ENCODE measurements at regions not wholly inside any gene's neighbourhood (a gene's known extent, or its start where the extent isn't known, plus 50 kb on each side); places are given as distances from the start of the nearest gene placed in this dataset.

GRCh38 chr1:234972411-234973191 lies 156.0 kb downstream of the TOMM20 start:
- H3K9ac ChIP-seq (ENCODE audit: low read depth, low read length), result no peak overlapping the region
- peaks cover 7% of the 10 kb centered on the region for H3K4me1 ChIP-seq (ENCODE audit: control insufficient read depth, insufficient read depth, low read length)
- H3K36me3 ChIP-seq (ENCODE audit: control insufficient read depth, insufficient read depth, low read length), result no peaks in the 10 kb centered on the region
- no peaks in the 10 kb centered on the region for H3K27me3 ChIP-seq (ENCODE audit: control insufficient read depth, insufficient read depth, low read length)
- no peak overlapping the region for H3K4me3 ChIP-seq (ENCODE audit: low read depth, low read length)
- no peaks in the 10 kb centered on the region for H3K9me3 ChIP-seq (ENCODE audit: control insufficient read depth, insufficient read depth, low read length)

DNA sequence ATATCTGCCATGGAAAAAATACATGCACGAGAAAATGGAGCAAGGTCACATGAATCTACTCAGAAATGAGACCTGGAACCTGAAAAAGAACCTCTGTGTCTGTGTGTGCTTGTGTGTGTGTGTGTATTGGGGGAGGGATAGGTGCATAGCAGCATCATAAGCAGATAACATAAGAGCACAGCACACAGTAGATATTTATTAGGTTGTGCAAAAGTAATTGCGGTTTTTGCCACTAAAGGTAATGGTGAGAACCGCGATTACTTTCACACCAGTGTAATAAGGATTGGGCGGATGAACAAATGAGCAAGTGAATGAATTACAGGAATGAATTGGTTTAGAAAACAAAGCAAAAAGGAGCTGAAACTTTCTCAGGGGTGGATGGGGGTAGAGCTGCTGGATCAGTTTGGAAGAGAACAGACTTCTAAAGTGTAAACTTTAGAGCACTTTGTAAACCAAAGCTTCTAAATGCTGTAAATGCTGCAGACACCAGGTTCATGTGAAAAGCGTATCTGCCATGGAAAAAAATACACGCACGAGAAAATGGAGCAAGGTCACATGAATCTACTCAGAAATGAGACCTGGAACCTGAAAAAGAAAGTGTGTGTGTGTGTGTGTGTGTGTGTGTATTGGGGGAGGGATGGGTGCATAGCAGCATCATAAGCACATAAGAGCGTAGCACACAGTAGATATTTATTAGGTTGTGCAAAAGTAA lies 156.9 kb downstream of the TOMM20 start:
- no peaks in the 10 kb centered on the region for H3K36me3 ChIP-seq (ENCODE audit: control insufficient read depth, insufficient read depth, low read length)
- peaks cover 7% of the 10 kb centered on the region for H3K4me1 ChIP-seq (ENCODE audit: control insufficient read depth, insufficient read depth, low read length)
- H3K9me3 ChIP-seq (ENCODE audit: control insufficient read depth, insufficient read depth, low read length), result no peaks in the 10 kb centered on the region
- no peak overlapping the region for H3K9ac ChIP-seq (ENCODE audit: low read depth, low read length)
- H3K27me3 ChIP-seq (ENCODE audit: control insufficient read depth, insufficient read depth, low read length), result no peaks in the 10 kb centered on the region
- H3K4me3 ChIP-seq (ENCODE audit: low read depth, low read length), result no peak overlapping the region

DNA sequence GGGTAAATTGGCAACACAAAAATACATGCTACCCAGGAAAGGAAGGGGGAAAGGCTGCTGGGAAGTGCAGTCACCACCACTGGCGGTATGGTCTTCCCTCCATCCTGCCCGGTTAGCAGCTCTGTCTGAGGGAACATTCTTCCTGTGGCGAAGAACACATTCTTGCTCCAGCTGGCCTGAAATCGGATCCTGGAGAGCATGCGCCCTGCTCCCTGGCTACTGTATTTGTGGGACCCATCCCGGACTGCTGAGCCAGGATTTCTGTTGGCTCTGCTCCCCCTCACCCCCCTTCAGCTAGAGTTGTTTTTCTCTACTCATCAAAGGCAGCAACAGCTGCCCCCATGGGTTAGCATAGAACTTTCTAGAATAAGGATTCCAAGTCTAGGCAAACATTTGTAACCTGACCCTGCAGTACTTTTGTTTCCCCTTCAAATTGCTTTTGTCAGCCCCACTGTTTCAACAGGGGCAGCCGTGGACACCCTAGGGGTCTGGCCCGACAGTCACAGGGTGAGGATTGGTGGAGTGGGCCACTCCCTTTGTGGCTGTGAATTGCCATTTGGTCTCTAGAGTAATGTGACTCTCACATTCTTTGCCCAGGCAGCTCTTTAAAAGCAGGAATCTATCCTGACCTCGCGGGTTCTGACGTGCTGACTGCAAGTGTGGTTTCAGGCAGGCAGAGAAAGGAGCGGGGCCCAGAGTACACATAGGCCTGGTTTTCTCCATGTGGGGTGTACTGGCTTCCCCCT lies 157.7 kb downstream of the TOMM20 start:
- H3K36me3 ChIP-seq (ENCODE audit: control insufficient read depth, insufficient read depth, low read length), result no peaks in the 10 kb centered on the region
- H3K4me1 ChIP-seq (ENCODE audit: control insufficient read depth, insufficient read depth, low read length), result peaks cover 7% of the 10 kb centered on the region
- no peak overlapping the region for H3K9ac ChIP-seq (ENCODE audit: low read depth, low read length)
- no peak overlapping the region for H3K4me3 ChIP-seq (ENCODE audit: low read depth, low read length)
- H3K9me3 ChIP-seq (ENCODE audit: control insufficient read depth, insufficient read depth, low read length), result no peaks in the 10 kb centered on the region
- H3K27me3 ChIP-seq (ENCODE audit: control insufficient read depth, insufficient read depth, low read length), result no peaks in the 10 kb centered on the region

- Histone ChIP-seq H3K9ac (ENCODE audit: low read depth, low read length) (no peak overlapping the region), H3K27me3 (ENCODE audit: control insufficient read depth, insufficient read depth, low read length) (no peaks in the 10 kb centered on the region), H3K4me3 (ENCODE audit: low read depth, low read length) (no peak overlapping the region)
Observed at GRCh38 chr1:234970401-234970730, 158.3 kb downstream of the TOMM20 start.

GRCh38 chr1:234969581-234970400 lies 158.8 kb downstream of the TOMM20 start:
- Histone ChIP-seq H3K9me3 (ENCODE audit: control insufficient read depth, insufficient read depth, low read length) (no peaks in the 10 kb centered on the region), H3K4me1 (ENCODE audit: control insufficient read depth, insufficient read depth, low read length) (peaks cover 7% of the 10 kb centered on the region), H3K9ac (ENCODE audit: low read depth, low read length) (no peak overlapping the region), H3K36me3 (ENCODE audit: control insufficient read depth, insufficient read depth, low read length) (no peaks in the 10 kb centered on the region), H3K27me3 (ENCODE audit: control insufficient read depth, insufficient read depth, low read length) (no peaks in the 10 kb centered on the region), H3K4me3 (ENCODE audit: low read depth, low read length) (no peak overlapping the region)

More at GRCh38 chr1:234970401-234970730, 158.3 kb downstream of the TOMM20 start:
- Histone ChIP-seq H3K36me3 (ENCODE audit: control insufficient read depth, insufficient read depth, low read length) (no peaks in the 10 kb centered on the region), H3K9me3 (ENCODE audit: control insufficient read depth, insufficient read depth, low read length) (no peaks in the 10 kb centered on the region), H3K4me1 (ENCODE audit: control insufficient read depth, insufficient read depth, low read length) (peaks cover 7% of the 10 kb centered on the region)

- no peak overlapping the region for H3K9ac ChIP-seq (ENCODE audit: low read depth, low read length)
- H3K36me3 ChIP-seq (ENCODE audit: control insufficient read depth, insufficient read depth, low read length), result no peaks in the 10 kb centered on the region
- peaks cover 7% of the 10 kb centered on the region for H3K4me1 ChIP-seq (ENCODE audit: control insufficient read depth, insufficient read depth, low read length)
- no peak overlapping the region for H3K4me3 ChIP-seq (ENCODE audit: low read depth, low read length)
- no peaks in the 10 kb centered on the region for H3K27me3 ChIP-seq (ENCODE audit: control insufficient read depth, insufficient read depth, low read length)
- no peaks in the 10 kb centered on the region for H3K9me3 ChIP-seq (ENCODE audit: control insufficient read depth, insufficient read depth, low read length)
Observed at GRCh38 chr1:234969011-234969441, 159.6 kb downstream of the TOMM20 start.

DNA sequence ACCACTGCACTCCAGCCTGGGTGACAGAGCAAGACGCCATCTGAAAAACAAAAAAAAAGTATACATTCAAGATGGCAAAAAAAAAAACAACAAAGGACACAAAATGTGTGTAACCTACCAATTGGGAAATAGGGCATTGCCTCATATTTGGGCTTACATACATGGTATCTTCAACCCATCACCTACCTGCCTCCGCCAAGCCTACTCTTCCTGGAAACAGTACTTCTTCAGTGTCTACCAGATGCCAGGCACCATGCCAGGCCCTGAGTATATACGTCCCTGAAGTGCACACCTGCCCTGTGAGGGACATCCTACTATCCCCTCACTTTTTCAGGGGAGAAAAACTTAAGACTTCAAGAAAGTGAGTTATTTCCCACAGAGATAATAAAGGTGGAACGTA lies 160.2 kb downstream of the TOMM20 start:
- Histone ChIP-seq H3K9ac (ENCODE audit: low read depth, low read length) (no peak overlapping the region), H3K9me3 (ENCODE audit: control insufficient read depth, insufficient read depth, low read length) (no peaks in the 10 kb centered on the region), H3K27me3 (ENCODE audit: control insufficient read depth, insufficient read depth, low read length) (no peaks in the 10 kb centered on the region), H3K4me3 (ENCODE audit: low read depth, low read length) (no peak overlapping the region), H3K4me1 (ENCODE audit: control insufficient read depth, insufficient read depth, low read length) (peaks cover 7% of the 10 kb centered on the region), H3K36me3 (ENCODE audit: control insufficient read depth, insufficient read depth, low read length) (no peaks in the 10 kb centered on the region)

GRCh38 chr1:234967121-234967520 lies 161.5 kb downstream of the TOMM20 start:
- Histone ChIP-seq H3K9ac (ENCODE audit: low read depth, low read length) (no peak overlapping the region), H3K4me3 (ENCODE audit: low read depth, low read length) (no peak overlapping the region), H3K36me3 (ENCODE audit: control insufficient read depth, insufficient read depth, low read length) (no peaks in the 10 kb centered on the region), H3K27me3 (ENCODE audit: control insufficient read depth, insufficient read depth, low read length) (no peaks in the 10 kb centered on the region), H3K9me3 (ENCODE audit: control insufficient read depth, insufficient read depth, low read length) (no peaks in the 10 kb centered on the region), H3K4me1 (ENCODE audit: control insufficient read depth, insufficient read depth, low read length) (peaks cover 7% of the 10 kb centered on the region)

DNA sequence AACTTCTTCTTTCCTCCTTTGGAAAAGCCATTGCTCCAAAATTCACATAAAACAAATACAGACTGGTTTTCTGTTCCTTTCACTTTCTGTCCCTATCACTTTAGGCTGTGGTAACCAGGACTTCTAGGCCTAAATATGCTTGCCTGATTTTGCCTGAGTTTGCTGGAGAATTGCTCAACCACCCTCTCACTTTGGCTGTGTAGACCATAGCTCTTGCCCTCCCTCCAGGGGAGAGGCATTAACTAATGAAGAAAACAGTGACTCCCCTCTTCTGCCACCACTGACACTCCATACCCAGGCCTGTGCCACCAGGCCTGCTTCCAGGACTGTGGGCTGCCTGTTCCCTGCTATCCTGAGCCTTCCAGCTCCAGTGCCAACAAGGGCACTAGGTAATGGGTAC lies 163.5 kb downstream of the TOMM20 start:
- Histone ChIP-seq H3K4me1 (ENCODE audit: control insufficient read depth, insufficient read depth, low read length) (no peaks in the 10 kb centered on the region), H3K4me3 (ENCODE audit: low read depth, low read length) (no peak overlapping the region), H3K36me3 (ENCODE audit: control insufficient read depth, insufficient read depth, low read length) (no peaks in the 10 kb centered on the region), H3K9me3 (ENCODE audit: control insufficient read depth, insufficient read depth, low read length) (no peaks in the 10 kb centered on the region), H3K9ac (ENCODE audit: low read depth, low read length) (no peak overlapping the region), H3K27me3 (ENCODE audit: control insufficient read depth, insufficient read depth, low read length) (no peaks in the 10 kb centered on the region)

DNA sequence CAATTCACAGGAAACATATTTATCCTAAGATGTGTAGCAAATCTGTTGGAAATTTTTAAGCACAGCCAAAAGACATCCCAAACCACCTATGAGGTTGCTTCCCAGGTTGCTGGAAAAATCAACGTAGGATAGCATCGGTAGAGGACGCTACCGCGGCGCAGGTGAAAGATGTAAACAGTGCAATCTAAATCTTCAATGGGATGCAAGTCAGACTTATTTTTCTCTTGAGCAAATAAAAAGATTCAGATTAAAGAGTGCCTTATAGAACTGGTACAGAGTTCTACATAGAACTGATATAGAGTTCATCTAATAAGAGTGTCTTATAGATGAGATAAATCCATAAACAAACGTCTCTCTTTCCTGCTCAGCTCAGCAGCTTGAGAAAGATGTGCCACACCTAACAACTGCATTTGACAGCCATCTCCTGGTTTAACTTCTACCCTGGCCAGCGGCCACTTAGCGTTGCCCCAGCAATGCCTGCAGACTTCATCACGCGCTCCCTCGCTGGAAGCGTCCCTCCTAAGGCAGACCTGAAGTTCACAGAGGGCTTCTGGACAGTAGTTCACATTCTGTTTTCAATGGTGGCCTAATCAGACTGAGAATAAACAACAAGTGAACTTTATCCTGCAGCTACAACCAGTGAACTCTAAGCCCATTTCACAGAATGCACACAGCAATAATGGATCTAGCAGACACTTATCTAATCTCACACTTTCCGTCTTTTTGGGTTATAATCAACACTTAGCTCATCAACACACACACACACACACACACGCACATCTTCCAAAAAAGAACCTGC lies 164.5 kb downstream of the TOMM20 start:
- Histone ChIP-seq H3K9ac (ENCODE audit: low read depth, low read length) (no peak overlapping the region), H3K27me3 (ENCODE audit: control insufficient read depth, insufficient read depth, low read length) (no peaks in the 10 kb centered on the region), H3K4me1 (ENCODE audit: control insufficient read depth, insufficient read depth, low read length) (no peaks in the 10 kb centered on the region), H3K36me3 (ENCODE audit: control insufficient read depth, insufficient read depth, low read length) (no peaks in the 10 kb centered on the region), H3K4me3 (ENCODE audit: low read depth, low read length) (no peak overlapping the region), H3K9me3 (ENCODE audit: control insufficient read depth, insufficient read depth, low read length) (no peaks in the 10 kb centered on the region)

All from iPS-15b (cell line).